WI38 (cell line): ENCODE measurements at regions not wholly inside any gene's neighbourhood (a gene's known extent, or its start where the extent isn't known, plus 50 kb on each side); places are given as distances from the start of the nearest gene placed in this dataset.

Experiments
- H3K4me3 ChIP-seq: 2 replicates; pipeline ENCODE4 v1.5.1; 2011; ENCODE audit warnings: low read depth, mild to moderate bottlenecking, control low read depth, low read length
- CTCF ChIP-seq: IDR thresholded peaks from 2 replicates; pipeline ENCODE4 v1.5.1; 2012; ENCODE audit warnings: low read depth, mild to moderate bottlenecking, control low read depth, low read length

GRCh38 chr17:77590951-77591735 lies 367.4 kb upstream of the TNRC6C start:
- TF ChIP-seq CTCF: no peak
- H3K4me3 ChIP-seq: no peak overlapping the region

- no peak for TF ChIP-seq CTCF
- no peak overlapping the region for H3K4me3 ChIP-seq
Observed at GRCh38 chr17:77592106-77592865, 366.2 kb upstream of the TNRC6C start.

GRCh38 chr17:77593081-77593480 lies 365.4 kb upstream of the TNRC6C start:
- no peak overlapping the region for H3K4me3 ChIP-seq
- no peak for TF ChIP-seq CTCF

GRCh38 chr17:77594416-77595209 lies 363.9 kb upstream of the TNRC6C start:
- TF ChIP-seq CTCF: no peak
- no peak overlapping the region for H3K4me3 ChIP-seq

- H3K4me3 ChIP-seq: no peak overlapping the region
- TF ChIP-seq CTCF: no peak
Observed at GRCh38 chr17:77596491-77597417, 361.7 kb upstream of the TNRC6C start.

GRCh38 chr17:77597418-77598240 lies 360.9 kb upstream of the TNRC6C start:
- TF ChIP-seq CTCF: no peak
- no peak overlapping the region for H3K4me3 ChIP-seq
